ENCODE measurements at regions not wholly inside any gene's neighbourhood (a gene's known extent, or its start where the extent isn't known, plus 50 kb on each side); places are given as distances from the start of the nearest gene placed in this dataset.
"Not testable (repeated sequence)": the region's sequence is repeated elsewhere in the genome, so short reads cannot be mapped to it uniquely, and the experiment has no call there.

DNA sequence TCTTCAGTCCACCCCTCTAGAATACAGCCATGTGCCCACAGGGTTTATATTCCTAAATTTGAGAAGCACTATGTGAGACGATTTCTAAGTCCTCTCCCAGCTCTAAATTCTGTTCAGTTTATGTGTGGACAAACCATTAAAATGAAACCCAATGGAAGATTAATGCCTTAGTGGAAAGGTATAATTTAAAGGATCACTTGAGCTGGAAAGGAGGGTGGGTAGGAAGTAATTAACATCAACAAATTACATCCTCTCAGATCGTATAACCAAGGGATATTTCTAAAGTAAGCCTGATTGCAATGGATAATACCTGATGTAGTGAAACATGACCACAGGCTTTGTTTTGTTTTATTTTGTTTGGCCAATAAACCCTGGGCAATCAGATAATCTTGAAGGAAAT is 511.0 kb upstream of the COBL start:
- no TSS peak for BruUV-seq (replicated peaks)
- Mint-ChIP-seq H3K4me3 (ENCODE audit: low read depth, unreplicated experiment) (no peak overlapping the region), H3K27ac (ENCODE audit: unreplicated experiment) (no peak overlapping the region), H3K27me3 (ENCODE audit: unreplicated experiment) (no peaks in the 10 kb centered on the region), H3K4me1 (ENCODE audit: low read depth, unreplicated experiment) (no peaks in the 10 kb centered on the region), H3K36me3 (ENCODE audit: insufficient read depth, unreplicated experiment) (no peaks in the 10 kb centered on the region), H3K9me3 (ENCODE audit: low read depth, unreplicated experiment) (peaks cover 10% of the 10 kb centered on the region)
- CTCF ChIA-PET: no interaction called here
- TF ChIP-seq, protein P1, sequence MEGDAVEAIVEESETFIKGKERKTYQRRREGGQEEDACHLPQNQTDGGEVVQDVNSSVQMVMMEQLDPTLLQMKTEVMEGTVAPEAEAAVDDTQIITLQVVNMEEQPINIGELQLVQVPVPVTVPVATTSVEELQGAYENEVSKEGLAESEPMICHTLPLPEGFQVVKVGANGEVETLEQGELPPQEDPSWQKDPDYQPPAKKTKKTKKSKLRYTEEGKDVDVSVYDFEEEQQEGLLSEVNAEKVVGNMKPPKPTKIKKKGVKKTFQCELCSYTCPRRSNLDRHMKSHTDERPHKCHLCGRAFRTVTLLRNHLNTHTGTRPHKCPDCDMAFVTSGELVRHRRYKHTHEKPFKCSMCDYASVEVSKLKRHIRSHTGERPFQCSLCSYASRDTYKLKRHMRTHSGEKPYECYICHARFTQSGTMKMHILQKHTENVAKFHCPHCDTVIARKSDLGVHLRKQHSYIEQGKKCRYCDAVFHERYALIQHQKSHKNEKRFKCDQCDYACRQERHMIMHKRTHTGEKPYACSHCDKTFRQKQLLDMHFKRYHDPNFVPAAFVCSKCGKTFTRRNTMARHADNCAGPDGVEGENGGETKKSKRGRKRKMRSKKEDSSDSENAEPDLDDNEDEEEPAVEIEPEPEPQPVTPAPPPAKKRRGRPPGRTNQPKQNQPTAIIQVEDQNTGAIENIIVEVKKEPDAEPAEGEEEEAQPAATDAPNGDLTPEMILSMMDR (IDR thresholded peaks at IDR 0.05; ENCODE audit: unreplicated experiment): no peak
- intact Hi-C loops (cut with micrococcal nuclease; ENCODE audit: unreplicated experiment): no loop called here
- DNase-seq: no peak

DNA sequence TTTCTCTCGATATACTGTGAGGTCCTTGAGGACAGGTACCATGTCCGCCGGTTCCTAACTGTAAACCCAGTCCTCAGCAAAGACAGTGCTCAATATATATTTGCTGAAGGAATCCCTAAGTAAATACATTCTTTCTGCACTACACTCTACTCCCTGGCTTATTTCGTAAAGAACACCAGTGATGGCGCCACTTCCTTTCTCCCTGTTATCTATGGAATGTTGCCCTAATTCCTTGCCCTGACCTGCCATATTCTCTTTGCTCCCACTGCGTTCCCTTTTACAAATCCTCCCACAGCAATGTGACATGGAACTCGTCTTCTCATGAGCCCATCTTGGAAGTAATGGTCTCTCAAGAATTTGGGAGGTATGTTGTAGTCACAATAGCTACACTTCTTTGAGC is 507.4 kb upstream of the COBL start:
- no peak for DNase-seq
- Mint-ChIP-seq H3K27ac (ENCODE audit: unreplicated experiment) (no peak overlapping the region), H3K9me3 (ENCODE audit: low read depth, unreplicated experiment) (peaks cover 6% of the 10 kb centered on the region), H3K27me3 (ENCODE audit: unreplicated experiment) (no peaks in the 10 kb centered on the region), H3K4me3 (ENCODE audit: low read depth, unreplicated experiment) (no peak overlapping the region), H3K4me1 (ENCODE audit: low read depth, unreplicated experiment) (no peaks in the 10 kb centered on the region), H3K36me3 (ENCODE audit: insufficient read depth, unreplicated experiment) (no peaks in the 10 kb centered on the region)
- CTCF ChIA-PET: no interaction called here
- TF ChIP-seq, protein P1 (IDR thresholded peaks at IDR 0.05; ENCODE audit: unreplicated experiment): no peak
- intact Hi-C loops (cut with micrococcal nuclease; ENCODE audit: unreplicated experiment): no loop called here
- BruUV-seq (replicated peaks): no TSS peak

DNA sequence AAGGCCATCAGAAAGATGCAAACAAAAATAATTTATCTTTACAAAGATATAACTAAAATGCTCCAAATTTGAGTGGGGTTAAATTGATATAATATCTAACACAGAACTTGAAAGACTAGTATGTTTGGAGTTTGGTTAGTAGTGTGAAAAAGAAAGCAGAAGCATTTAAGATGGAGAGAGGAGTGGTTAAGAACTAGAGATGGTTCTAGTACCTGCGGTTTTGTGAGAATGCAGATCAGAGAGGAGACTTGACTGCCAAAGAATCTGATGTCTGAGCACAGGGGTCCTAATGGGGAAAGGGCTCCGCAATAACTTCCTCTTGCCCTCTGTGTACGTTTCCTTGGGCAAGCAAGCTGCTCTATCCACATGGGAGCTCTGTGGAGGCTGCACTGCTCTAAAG is 506.8 kb upstream of the COBL start:
- CTCF ChIA-PET: no interaction called here
- intact Hi-C loops (cut with micrococcal nuclease; ENCODE audit: unreplicated experiment): no loop called here
- DNase-seq: no peak
- Mint-ChIP-seq H3K4me3 (ENCODE audit: low read depth, unreplicated experiment) (no peak overlapping the region), H3K9me3 (ENCODE audit: low read depth, unreplicated experiment) (peaks cover 5% of the 10 kb centered on the region), H3K27me3 (ENCODE audit: unreplicated experiment) (no peaks in the 10 kb centered on the region), H3K27ac (ENCODE audit: unreplicated experiment) (no peak overlapping the region), H3K36me3 (ENCODE audit: insufficient read depth, unreplicated experiment) (no peaks in the 10 kb centered on the region), H3K4me1 (ENCODE audit: low read depth, unreplicated experiment) (no peaks in the 10 kb centered on the region)
- TF ChIP-seq, protein P1 (IDR thresholded peaks at IDR 0.05; ENCODE audit: unreplicated experiment): no peak
- no TSS peak for BruUV-seq (replicated peaks)

DNA sequence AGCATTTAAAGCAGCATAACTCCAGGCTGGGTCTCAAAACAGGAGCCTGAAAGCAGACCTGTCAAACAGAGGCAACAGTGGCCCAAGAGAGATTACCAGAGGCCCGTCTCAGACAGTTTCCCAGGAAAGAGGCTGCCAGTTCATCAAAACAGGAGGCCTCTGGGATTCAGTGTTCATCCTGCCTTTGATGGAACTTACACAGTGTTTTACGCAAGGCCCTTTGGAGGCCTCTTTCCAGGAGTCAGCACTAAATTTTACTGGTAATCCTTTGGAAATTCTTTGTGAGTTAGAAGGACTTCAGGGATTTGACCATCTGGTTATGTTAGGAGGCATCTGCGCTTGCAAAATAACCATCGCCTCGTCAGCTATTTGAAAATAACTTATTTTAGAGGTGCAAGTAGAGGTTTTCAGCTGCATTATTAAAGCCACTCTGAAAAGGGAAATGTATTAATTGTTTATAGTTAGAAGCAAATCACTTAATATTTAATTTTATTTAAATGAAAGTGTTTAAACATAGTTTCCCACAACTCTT is 501.2 kb upstream of the COBL start:
- CTCF ChIA-PET: no interaction called here
- no TSS peak for BruUV-seq (replicated peaks)
- H3K27ac Mint-ChIP-seq (ENCODE audit: unreplicated experiment): no peak overlapping the region
- peaks cover 3% of the 10 kb centered on the region for H3K9me3 Mint-ChIP-seq (ENCODE audit: low read depth, unreplicated experiment)
- no peaks in the 10 kb centered on the region for H3K27me3 Mint-ChIP-seq (ENCODE audit: unreplicated experiment)
- intact Hi-C loops (cut with micrococcal nuclease; ENCODE audit: unreplicated experiment): no loop called here
- no peak overlapping the region for H3K4me3 Mint-ChIP-seq (ENCODE audit: low read depth, unreplicated experiment)
- no peaks in the 10 kb centered on the region for H3K36me3 Mint-ChIP-seq (ENCODE audit: insufficient read depth, unreplicated experiment)
- TF ChIP-seq, protein P1 (IDR thresholded peaks at IDR 0.05; ENCODE audit: unreplicated experiment): no peak
- no peak for DNase-seq
- no peaks in the 10 kb centered on the region for H3K4me1 Mint-ChIP-seq (ENCODE audit: low read depth, unreplicated experiment)

DNA sequence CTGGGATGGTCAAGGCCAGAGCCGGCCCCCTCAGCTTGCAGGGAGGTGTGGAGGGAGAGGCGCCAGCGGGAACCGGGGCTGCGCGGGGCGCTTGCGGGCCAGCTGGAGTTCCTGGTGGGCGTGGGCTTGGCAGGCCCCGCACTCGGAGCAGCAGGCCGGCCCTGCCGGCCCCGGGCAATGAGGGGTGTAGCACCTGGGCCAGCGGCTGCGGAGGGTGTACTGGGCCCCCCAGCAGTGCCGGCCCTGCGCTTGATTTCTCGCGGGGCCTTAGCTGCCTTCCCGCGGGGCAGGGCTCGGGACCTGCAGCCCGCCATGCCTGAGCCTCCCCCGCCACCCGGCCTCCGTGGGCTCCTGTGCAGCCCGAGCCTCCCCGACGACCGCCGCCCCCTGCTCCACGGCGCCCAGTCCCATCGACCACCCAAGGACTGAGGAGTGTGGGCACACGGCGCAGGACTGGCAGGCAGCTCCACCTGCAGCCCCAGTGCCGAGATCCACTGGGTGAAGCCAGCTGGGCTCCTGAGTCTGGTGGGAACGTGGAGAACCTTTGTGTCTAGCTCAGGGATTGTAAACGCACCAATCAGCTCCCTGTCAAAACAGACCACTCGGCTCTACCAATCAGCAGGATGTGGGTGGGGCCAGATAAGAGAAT is 489.3 kb upstream of the COBL start:
- BruUV-seq (replicated peaks); H3K36me3 Mint-ChIP-seq (ENCODE audit: insufficient read depth, unreplicated experiment); DNase-seq; CTCF ChIA-PET; intact Hi-C loops (cut with micrococcal nuclease; ENCODE audit: unreplicated experiment); H3K9me3 Mint-ChIP-seq (ENCODE audit: low read depth, unreplicated experiment); H3K27me3 Mint-ChIP-seq (ENCODE audit: unreplicated experiment); H3K4me1 Mint-ChIP-seq (ENCODE audit: low read depth, unreplicated experiment); H3K4me3 Mint-ChIP-seq (ENCODE audit: low read depth, unreplicated experiment); H3K27ac Mint-ChIP-seq (ENCODE audit: unreplicated experiment): not testable (repeated sequence)

Measured in Calu3 (cell line).